ENCODE measurements at regions not wholly inside any gene's neighbourhood (a gene's known extent, or its start where the extent isn't known, plus 50 kb on each side); places are given as distances from the start of the nearest gene placed in this dataset.

DNA sequence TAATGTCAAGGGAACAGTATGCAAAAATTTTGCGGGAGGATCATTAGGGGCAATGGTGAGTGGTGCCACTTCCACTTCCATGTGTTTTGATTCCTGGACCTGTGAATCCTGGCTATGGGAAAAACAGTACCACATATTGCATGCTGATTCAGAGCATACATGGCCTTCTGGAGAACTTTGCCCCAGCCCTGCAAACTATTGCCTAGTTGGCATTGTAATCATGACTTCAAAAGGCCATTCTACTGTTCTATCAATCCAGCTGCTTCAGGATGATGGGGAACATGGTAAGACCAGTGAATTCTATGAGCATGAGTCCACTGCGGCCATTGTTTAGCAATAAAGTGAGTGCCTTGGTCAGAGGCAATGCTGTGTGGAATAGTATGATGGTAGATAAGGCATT, 75.3 kb upstream of the ZC3H15 start:
- POLR2A ChIA-PET = no interaction called here
- intact Hi-C loops (cut with micrococcal nuclease) = no loop called here
- CTCF ChIA-PET = no interaction called here
- Mint-ChIP-seq H3K4me1 (no peaks in the 10 kb centered on the region), H3K4me3 (no peak overlapping the region), H3K9me3 (peaks cover 10% of the 10 kb centered on the region), H3K27me3 (no peaks in the 10 kb centered on the region), H3K36me3 (ENCODE audit: low read depth) (peaks cover 7% of the 10 kb centered on the region), H3K27ac (no peak overlapping the region)
- ATAC-seq (ENCODE audit: low read depth) = no peak
- TF ChIP-seq CTCF (IDR thresholded peaks at IDR 0.05) = no peak
- no peak for DNase-seq

DNA sequence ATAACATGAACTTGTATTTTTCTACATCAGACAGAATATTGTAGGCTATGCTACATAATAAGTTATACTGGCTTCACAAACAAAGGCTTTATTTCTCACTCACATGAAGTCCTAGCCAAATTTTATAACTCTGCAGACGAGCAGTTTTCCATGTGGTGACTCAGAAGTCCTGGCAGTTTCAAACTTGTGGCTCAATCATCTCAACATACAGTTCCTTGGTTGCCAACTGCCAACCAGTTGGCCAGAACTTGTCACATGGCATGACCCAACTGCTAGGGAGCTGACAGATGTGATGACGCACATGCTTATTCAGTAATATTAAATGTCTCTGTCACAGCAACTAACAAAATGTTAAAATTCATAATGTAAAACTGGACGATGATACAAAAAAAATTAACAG, 63.8 kb upstream of the ZC3H15 start:
- ATAC-seq (ENCODE audit: low read depth) = no peak
- Mint-ChIP-seq H3K36me3 (ENCODE audit: low read depth) (peaks cover 11% of the 10 kb centered on the region), H3K9me3 (no peaks in the 10 kb centered on the region), H3K27me3 (no peaks in the 10 kb centered on the region), H3K4me3 (no peak overlapping the region), H3K4me1 (peaks cover 22% of the 10 kb centered on the region), H3K27ac (no peak overlapping the region)
- intact Hi-C loops (cut with micrococcal nuclease) = no loop called here
- no peak for TF ChIP-seq CTCF (IDR thresholded peaks at IDR 0.05)
- ChIA-PET POLR2A (no interaction called here), CTCF (interaction anchor here (0.6 kb wide), 1 partner anchor 234 kb away, joined by 3 read pairs; no protein-coding TSS in a partner anchor)
- DNase-seq = no peak

GRCh38 chr2:186423481-186423880, 62.6 kb upstream of the ZC3H15 start:
- TF ChIP-seq CTCF (IDR thresholded peaks at IDR 0.05) = no peak
- no peak for ATAC-seq (ENCODE audit: low read depth)
- intact Hi-C loops (cut with micrococcal nuclease) = no loop called here
- ChIA-PET CTCF (no interaction called here), POLR2A (no interaction called here)
- no peak overlapping the region for H3K4me3 Mint-ChIP-seq
- H3K36me3 Mint-ChIP-seq (ENCODE audit: low read depth) = peaks cover 4% of the 10 kb centered on the region
- H3K9me3 Mint-ChIP-seq = no peaks in the 10 kb centered on the region
- H3K27me3 Mint-ChIP-seq = no peaks in the 10 kb centered on the region
- H3K27ac Mint-ChIP-seq = no peak overlapping the region
- no peak for DNase-seq
- H3K4me1 Mint-ChIP-seq = peaks cover 22% of the 10 kb centered on the region

- TF ChIP-seq CTCF (IDR thresholded peaks at IDR 0.05) = no peak
- no peaks in the 10 kb centered on the region for H3K9me3 Mint-ChIP-seq
- ATAC-seq (ENCODE audit: low read depth) (no peak), DNase-seq (no peak)
- H3K27ac Mint-ChIP-seq = no peak overlapping the region
- intact Hi-C loops (cut with micrococcal nuclease) = no loop called here
- H3K4me3 Mint-ChIP-seq = no peak overlapping the region
- H3K4me1 Mint-ChIP-seq = peaks cover 22% of the 10 kb centered on the region
- no peaks in the 10 kb centered on the region for H3K27me3 Mint-ChIP-seq
- ChIA-PET CTCF (no interaction called here), POLR2A (no interaction called here)
- no peaks in the 10 kb centered on the region for H3K36me3 Mint-ChIP-seq (ENCODE audit: low read depth)
Observed at GRCh38 chr2:186424265-186424664, 61.8 kb upstream of the ZC3H15 start.

DNA sequence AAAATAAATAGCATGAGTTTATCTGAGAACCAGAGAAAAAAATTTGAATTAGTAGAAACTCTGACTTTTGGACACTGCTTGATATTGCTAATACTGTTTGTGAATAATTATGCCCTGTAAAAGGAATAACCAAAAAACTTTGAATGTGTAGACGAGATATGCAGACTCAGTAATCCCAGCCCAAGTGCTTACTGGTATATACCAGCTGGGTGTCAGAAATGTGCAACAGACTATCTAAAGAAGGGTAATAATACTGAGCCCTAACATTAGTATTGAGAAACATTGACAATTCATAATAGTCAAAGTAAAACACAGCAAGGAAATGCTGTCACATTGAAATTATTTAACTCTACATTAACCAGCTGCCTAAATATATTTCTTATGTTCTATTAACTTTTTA, 60.5 kb upstream of the ZC3H15 start:
- Mint-ChIP-seq H3K4me1 (peaks cover 17% of the 10 kb centered on the region), H3K4me3 (no peak overlapping the region), H3K27me3 (no peaks in the 10 kb centered on the region), H3K36me3 (ENCODE audit: low read depth) (no peaks in the 10 kb centered on the region), H3K9me3 (no peaks in the 10 kb centered on the region), H3K27ac (no peak overlapping the region)
- no peak for ATAC-seq (ENCODE audit: low read depth)
- no peak for DNase-seq
- ChIA-PET CTCF (no interaction called here), POLR2A (no interaction called here)
- intact Hi-C loops (cut with micrococcal nuclease) = no loop called here
- no peak for TF ChIP-seq CTCF (IDR thresholded peaks at IDR 0.05)
